ENCODE measurements at regions not wholly inside any gene's neighbourhood (a gene's known extent, or its start where the extent isn't known, plus 50 kb on each side); places are given as distances from the start of the nearest gene placed in this dataset.

- no peak overlapping the region for H2BK15ac ChIP-seq (ENCODE audit: low read length)
- H3K18ac ChIP-seq (ENCODE audit: low read length), result no peak overlapping the region
- no peak overlapping the region for H3K14ac ChIP-seq (ENCODE audit: low read length)
- H2BK12ac ChIP-seq (ENCODE audit: low read length), result no peak overlapping the region
- no peak overlapping the region for H2BK5ac ChIP-seq (ENCODE audit: low read length)
- H2BK120ac ChIP-seq (ENCODE audit: low read depth, low read length), result no peak overlapping the region
- H3K4me1 ChIP-seq (ENCODE audit: control insufficient read depth in 2 of 2, insufficient read depth in 1 of 2, low read depth in 1 of 2, low read length in 2 of 2), result peaks cover 0 to 10% of the 10 kb centered on the region in 2 donors
- H3K9me3 ChIP-seq (replicated peaks in 1 of 2; ENCODE audit: control insufficient read depth in 2 of 2, insufficient read depth in 1 of 2, low read depth in 1 of 2, low read length in 2 of 2), result peaks cover 0 to 2% of the 10 kb centered on the region in 2 donors
- H3K4ac ChIP-seq (ENCODE audit: low read length), result no peak overlapping the region
- no peak overlapping the region for H3K4me2 ChIP-seq (ENCODE audit: insufficient read depth, low read length, poor library complexity, severe bottlenecking)
- no peak overlapping the region for H2AK5ac ChIP-seq (ENCODE audit: low read depth, low read length)
- no peak overlapping the region for H2AFZ ChIP-seq (ENCODE audit: low read length)
- DNase-seq (ENCODE audit: low spot score), result no peak
- H4K91ac ChIP-seq (ENCODE audit: low read depth, low read length, poor library complexity), result no peak overlapping the region
- H3K27ac ChIP-seq (replicated peaks; ENCODE audit: low read length), result no peak overlapping the region
- peak overlapping the region in 1 of 2 donors; percentile 8 for H3K4me3 ChIP-seq (ENCODE audit: low read length in 2 of 2)
- no peaks in the 10 kb centered on the region for H3K79me1 ChIP-seq (ENCODE audit: low read depth, low read length)
- H3K27me3 ChIP-seq (ENCODE audit: control insufficient read depth in 3 of 3, insufficient read depth in 3 of 3, low read depth in 1 of 3, low read length in 3 of 3), result no peaks in the 10 kb centered on the region
- H3K9ac ChIP-seq (ENCODE audit: low read depth, low read length, poor library complexity), result no peak overlapping the region
- no peak overlapping the region for H4K8ac ChIP-seq (ENCODE audit: low read depth, low read length)
- WGBS, 2 donors (ENCODE audit: extremely low coverage in 2 of 2, insufficient read length in 2 of 2, insufficient replicate concordance in 1 of 2), result no CpG with 5 or more reads among the region's 2 CpGs
- H3K23ac ChIP-seq (ENCODE audit: low read depth, low read length, poor library complexity), result no peak overlapping the region
- H3K36me3 ChIP-seq (replicated peaks in 1 of 2; ENCODE audit: control insufficient read depth in 2 of 2, insufficient read depth in 2 of 2, low read length in 2 of 2), result no peaks in the 10 kb centered on the region
Observed at GRCh38 chr19:29067831-29068230, 145.1 kb downstream of the UQCRFS1 start.

DNA sequence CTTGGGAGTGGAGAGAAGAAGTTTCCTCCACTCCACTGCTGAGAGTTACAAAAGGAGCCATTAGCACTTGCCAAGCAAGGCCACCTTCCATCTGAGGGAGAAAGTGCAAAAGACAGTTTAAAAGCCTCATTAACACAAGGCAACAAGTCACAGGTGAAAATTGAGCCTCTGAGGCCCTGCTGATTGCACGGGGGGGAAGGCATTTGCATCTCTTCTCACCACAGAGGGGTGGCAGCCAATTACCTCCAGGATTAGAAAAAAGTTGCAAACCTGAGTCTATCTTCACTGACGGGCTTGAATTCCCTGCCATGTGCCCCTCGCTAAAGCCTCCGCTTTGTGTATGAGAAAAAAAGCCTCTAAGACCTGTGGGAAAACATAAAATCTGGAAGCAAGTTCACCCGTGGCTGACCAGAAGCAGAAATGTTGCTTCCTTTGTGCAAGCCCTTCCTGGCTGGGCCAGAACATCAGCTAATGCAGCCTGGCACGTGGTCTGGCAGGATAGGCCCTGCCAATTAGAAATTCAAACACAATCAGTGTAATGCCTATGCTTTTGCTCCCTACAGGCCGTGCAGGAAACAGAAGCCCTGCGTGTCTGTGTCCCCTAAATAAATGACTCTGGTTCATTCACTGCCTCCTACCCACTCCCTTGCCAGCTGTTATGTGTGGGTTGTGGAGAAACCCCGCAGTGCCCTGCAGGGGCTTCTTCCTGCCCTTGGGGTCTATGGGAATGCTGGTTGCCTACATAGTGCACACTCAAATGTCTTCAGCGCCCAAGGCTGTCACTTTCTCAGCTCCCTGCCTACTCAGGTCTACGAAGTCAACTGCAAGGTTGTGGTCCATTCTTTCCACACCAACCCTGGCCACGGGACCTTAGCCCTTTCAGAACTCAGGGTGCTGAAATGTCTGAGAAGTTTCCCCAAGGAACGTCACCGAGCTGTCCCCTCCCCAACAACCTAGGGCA is 150.2 kb downstream of the UQCRFS1 start:
- peak overlapping the region; percentile 22 for H2AFZ ChIP-seq (ENCODE audit: low read length)
- H3K36me3 ChIP-seq (replicated peaks in 1 of 2; ENCODE audit: control insufficient read depth in 2 of 2, insufficient read depth in 2 of 2, low read length in 2 of 2), result no peaks in the 10 kb centered on the region
- H3K4me2 ChIP-seq (ENCODE audit: insufficient read depth, low read length, poor library complexity, severe bottlenecking), result no peak overlapping the region
- H2BK5ac ChIP-seq (ENCODE audit: low read length), result no peak overlapping the region
- peak overlapping the region; percentile 11 for H3K27ac ChIP-seq (replicated peaks; ENCODE audit: low read length)
- H4K91ac ChIP-seq (ENCODE audit: low read depth, low read length, poor library complexity), result no peak overlapping the region
- peak overlapping the region; percentile 73 for H3K18ac ChIP-seq (ENCODE audit: low read length)
- DNase-seq (ENCODE audit: low spot score), result no peak
- H3K14ac ChIP-seq (ENCODE audit: low read length), result no peak overlapping the region
- WGBS, 2 donors (ENCODE audit: extremely low coverage in 2 of 2, insufficient read length in 2 of 2, insufficient replicate concordance in 1 of 2), result no CpG with 5 or more reads among the region's 14 CpGs
- H3K27me3 ChIP-seq (ENCODE audit: control insufficient read depth in 3 of 3, insufficient read depth in 3 of 3, low read depth in 1 of 3, low read length in 3 of 3), result no peaks in the 10 kb centered on the region
- H2BK15ac ChIP-seq (ENCODE audit: low read length), result no peak overlapping the region
- H2BK12ac ChIP-seq (ENCODE audit: low read length), result peak overlapping the region; percentile 51
- no peak overlapping the region for H3K4ac ChIP-seq (ENCODE audit: low read length)
- H3K4me1 ChIP-seq (ENCODE audit: control insufficient read depth in 2 of 2, insufficient read depth in 1 of 2, low read depth in 1 of 2, low read length in 2 of 2), result peaks cover 0 to 19% of the 10 kb centered on the region in 2 donors
- H3K9ac ChIP-seq (ENCODE audit: low read depth, low read length, poor library complexity), result no peak overlapping the region
- H3K23ac ChIP-seq (ENCODE audit: low read depth, low read length, poor library complexity), result no peak overlapping the region
- H3K4me3 ChIP-seq (ENCODE audit: low read length in 2 of 2), result no peak overlapping the region
- H4K8ac ChIP-seq (ENCODE audit: low read depth, low read length), result no peak overlapping the region
- peaks cover 0 to 2% of the 10 kb centered on the region in 2 donors for H3K9me3 ChIP-seq (replicated peaks in 1 of 2; ENCODE audit: control insufficient read depth in 2 of 2, insufficient read depth in 1 of 2, low read depth in 1 of 2, low read length in 2 of 2)
- peak overlapping the region; percentile 50 for H2AK5ac ChIP-seq (ENCODE audit: low read depth, low read length)
- H3K79me1 ChIP-seq (ENCODE audit: low read depth, low read length), result no peaks in the 10 kb centered on the region
- peak overlapping the region; percentile 52 for H2BK120ac ChIP-seq (ENCODE audit: low read depth, low read length)

- Histone ChIP-seq H3K27me3 (ENCODE audit: control insufficient read depth in 3 of 3, insufficient read depth in 3 of 3, low read depth in 1 of 3, low read length in 3 of 3) (no peaks in the 10 kb centered on the region), H3K36me3 (replicated peaks in 1 of 2; ENCODE audit: control insufficient read depth in 2 of 2, insufficient read depth in 2 of 2, low read length in 2 of 2) (no peaks in the 10 kb centered on the region), H2AK5ac (ENCODE audit: low read depth, low read length) (peak overlapping the region; percentile 47), H3K23ac (ENCODE audit: low read depth, low read length, poor library complexity) (no peak overlapping the region), H2BK12ac (ENCODE audit: low read length) (no peak overlapping the region), H3K4me1 (ENCODE audit: control insufficient read depth in 2 of 2, insufficient read depth in 1 of 2, low read depth in 1 of 2, low read length in 2 of 2) (peaks cover 0 to 19% of the 10 kb centered on the region in 2 donors), H3K9me3 (replicated peaks in 1 of 2; ENCODE audit: control insufficient read depth in 2 of 2, insufficient read depth in 1 of 2, low read depth in 1 of 2, low read length in 2 of 2) (peaks cover 0 to 2% of the 10 kb centered on the region in 2 donors), H2BK15ac (ENCODE audit: low read length) (peak overlapping the region; percentile 71), H3K27ac (replicated peaks; ENCODE audit: low read length) (no peak overlapping the region), H3K4me3 (ENCODE audit: low read length in 2 of 2) (no peak overlapping the region), H3K79me1 (ENCODE audit: low read depth, low read length) (no peaks in the 10 kb centered on the region), H4K91ac (ENCODE audit: low read depth, low read length, poor library complexity) (no peak overlapping the region), H3K18ac (ENCODE audit: low read length) (peak overlapping the region; percentile 80), H2BK5ac (ENCODE audit: low read length) (no peak overlapping the region), H2AFZ (ENCODE audit: low read length) (no peak overlapping the region), H3K4me2 (ENCODE audit: insufficient read depth, low read length, poor library complexity, severe bottlenecking) (no peak overlapping the region), H3K4ac (ENCODE audit: low read length) (no peak overlapping the region), H3K14ac (ENCODE audit: low read length) (no peak overlapping the region), H3K9ac (ENCODE audit: low read depth, low read length, poor library complexity) (no peak overlapping the region), H2BK120ac (ENCODE audit: low read depth, low read length) (no peak overlapping the region), H4K8ac (ENCODE audit: low read depth, low read length) (no peak overlapping the region)
- no CpG with 5 or more reads among the region's 7 CpGs for WGBS, 2 donors (ENCODE audit: extremely low coverage in 2 of 2, insufficient read length in 2 of 2, insufficient replicate concordance in 1 of 2)
- DNase-seq (ENCODE audit: low spot score), result no peak
Observed at GRCh38 chr19:29060813-29061364, 152.1 kb downstream of the UQCRFS1 start.

- no peak overlapping the region for H3K9ac ChIP-seq (ENCODE audit: low read depth, low read length, poor library complexity)
- H2BK12ac ChIP-seq (ENCODE audit: low read length), result no peak overlapping the region
- no peak overlapping the region for H2BK120ac ChIP-seq (ENCODE audit: low read depth, low read length)
- no peak overlapping the region for H4K91ac ChIP-seq (ENCODE audit: low read depth, low read length, poor library complexity)
- H3K14ac ChIP-seq (ENCODE audit: low read length), result no peak overlapping the region
- no peaks in the 10 kb centered on the region for H3K27me3 ChIP-seq (ENCODE audit: control insufficient read depth in 3 of 3, insufficient read depth in 3 of 3, low read depth in 1 of 3, low read length in 3 of 3)
- H3K4me1 ChIP-seq (ENCODE audit: control insufficient read depth in 2 of 2, insufficient read depth in 1 of 2, low read depth in 1 of 2, low read length in 2 of 2), result no peaks in the 10 kb centered on the region
- no peak overlapping the region for H2BK5ac ChIP-seq (ENCODE audit: low read length)
- H3K79me1 ChIP-seq (ENCODE audit: low read depth, low read length), result no peaks in the 10 kb centered on the region
- no peak overlapping the region for H2BK15ac ChIP-seq (ENCODE audit: low read length)
- H3K27ac ChIP-seq (replicated peaks; ENCODE audit: low read length), result no peak overlapping the region
- no peak overlapping the region for H4K8ac ChIP-seq (ENCODE audit: low read depth, low read length)
- H3K23ac ChIP-seq (ENCODE audit: low read depth, low read length, poor library complexity), result no peak overlapping the region
- WGBS, 2 donors (ENCODE audit: extremely low coverage in 2 of 2, insufficient read length in 2 of 2, insufficient replicate concordance in 1 of 2), result no CpG with 5 or more reads among the region's 5 CpGs
- no peak overlapping the region for H3K4me3 ChIP-seq (ENCODE audit: low read length in 2 of 2)
- H3K36me3 ChIP-seq (replicated peaks in 1 of 2; ENCODE audit: control insufficient read depth in 2 of 2, insufficient read depth in 2 of 2, low read length in 2 of 2), result no peaks in the 10 kb centered on the region
- peaks cover 0 to 2% of the 10 kb centered on the region in 2 donors for H3K9me3 ChIP-seq (replicated peaks in 1 of 2; ENCODE audit: control insufficient read depth in 2 of 2, insufficient read depth in 1 of 2, low read depth in 1 of 2, low read length in 2 of 2)
- H3K18ac ChIP-seq (ENCODE audit: low read length), result no peak overlapping the region
- DNase-seq (ENCODE audit: low spot score), result no peak
- H2AFZ ChIP-seq (ENCODE audit: low read length), result no peak overlapping the region
- no peak overlapping the region for H3K4ac ChIP-seq (ENCODE audit: low read length)
- H2AK5ac ChIP-seq (ENCODE audit: low read depth, low read length), result no peak overlapping the region
- H3K4me2 ChIP-seq (ENCODE audit: insufficient read depth, low read length, poor library complexity, severe bottlenecking), result no peak overlapping the region
Observed at GRCh38 chr19:29056535-29056934, 156.4 kb downstream of the UQCRFS1 start.

All from neuronal stem cell (in vitro differentiated cells).